ENCODE measurements at regions not wholly inside any gene's neighbourhood (a gene's known extent, or its start where the extent isn't known, plus 50 kb on each side); places are given as distances from the start of the nearest gene placed in this dataset.

GRCh38 chr14:81669308-81669707 lies 135.7 kb upstream of the SEL1L start:
- DNase-seq (ENCODE audit: low read depth): no peak

- DNase-seq (ENCODE audit: low read depth): no peak
Measured at GRCh38 chr14:81673930-81674329, 140.3 kb upstream of the SEL1L start.

GRCh38 chr14:81676395-81676794 lies 142.7 kb upstream of the SEL1L start:
- DNase-seq (ENCODE audit: low read depth): no peak

- no peak for DNase-seq (ENCODE audit: low read depth)
Measured at GRCh38 chr14:81676879-81677278, 143.2 kb upstream of the SEL1L start.

GRCh38 chr14:81677736-81678135 lies 144.1 kb upstream of the SEL1L start:
- DNase-seq (ENCODE audit: low read depth): no peak

- no peak for DNase-seq (ENCODE audit: low read depth)
Measured at GRCh38 chr14:81679226-81679625, 145.6 kb upstream of the SEL1L start.

GRCh38 chr14:81681541-81681940 lies 147.9 kb upstream of the SEL1L start:
- DNase-seq (ENCODE audit: low read depth): no peak

- DNase-seq (ENCODE audit: low read depth): no peak
Measured at GRCh38 chr14:81682134-81682533, 148.5 kb upstream of the SEL1L start.

GRCh38 chr14:81682701-81683100 lies 149.0 kb upstream of the SEL1L start:
- DNase-seq (ENCODE audit: low read depth): no peak

- DNase-seq (ENCODE audit: low read depth): no peak
Measured at GRCh38 chr14:81684696-81685095, 151.0 kb upstream of the SEL1L start.

- no peak for DNase-seq (ENCODE audit: low read depth)
Measured at GRCh38 chr14:81686512-81686911, 152.9 kb upstream of the SEL1L start.

GRCh38 chr14:81691931-81692330 lies 158.3 kb upstream of the SEL1L start:
- no peak for DNase-seq (ENCODE audit: low read depth)

GRCh38 chr14:81694419-81694818 lies 160.8 kb upstream of the SEL1L start:
- no peak for DNase-seq (ENCODE audit: low read depth)

- no peak for DNase-seq (ENCODE audit: low read depth)
Measured at GRCh38 chr14:81709681-81710080, 176.0 kb upstream of the SEL1L start.

GRCh38 chr14:81710232-81710845 lies 176.7 kb upstream of the SEL1L start:
- DNase-seq (ENCODE audit: low read depth): no peak

- no peak for DNase-seq (ENCODE audit: low read depth)
Measured at GRCh38 chr14:81715731-81716130, 182.1 kb upstream of the SEL1L start.

- DNase-seq (ENCODE audit: low read depth): no peak
Measured at GRCh38 chr14:81716953-81717352, 183.3 kb upstream of the SEL1L start.

- DNase-seq (ENCODE audit: low read depth): no peak
Measured at GRCh38 chr14:81723956-81724355, 190.3 kb upstream of the SEL1L start.

GRCh38 chr14:81727218-81727617 lies 193.6 kb upstream of the SEL1L start:
- no peak for DNase-seq (ENCODE audit: low read depth)

- no peak for DNase-seq (ENCODE audit: low read depth)
Measured at GRCh38 chr14:81728447-81728846, 194.8 kb upstream of the SEL1L start.

- DNase-seq (ENCODE audit: low read depth): no peak
Measured at GRCh38 chr14:81729622-81730021, 196.0 kb upstream of the SEL1L start.

- DNase-seq (ENCODE audit: low read depth): no peak
Measured at GRCh38 chr14:81737938-81738337, 204.3 kb upstream of the SEL1L start.

- DNase-seq (ENCODE audit: low read depth): no peak
Measured at GRCh38 chr14:81738946-81739659, 205.4 kb upstream of the SEL1L start.

GRCh38 chr14:81743605-81744004 lies 210.0 kb upstream of the SEL1L start:
- no peak for DNase-seq (ENCODE audit: low read depth)

All from T follicular helper cell (primary cell).